ENCODE measurements at regions not wholly inside any gene's neighbourhood (a gene's known extent, or its start where the extent isn't known, plus 50 kb on each side); places are given as distances from the start of the nearest gene placed in this dataset.

DNA sequence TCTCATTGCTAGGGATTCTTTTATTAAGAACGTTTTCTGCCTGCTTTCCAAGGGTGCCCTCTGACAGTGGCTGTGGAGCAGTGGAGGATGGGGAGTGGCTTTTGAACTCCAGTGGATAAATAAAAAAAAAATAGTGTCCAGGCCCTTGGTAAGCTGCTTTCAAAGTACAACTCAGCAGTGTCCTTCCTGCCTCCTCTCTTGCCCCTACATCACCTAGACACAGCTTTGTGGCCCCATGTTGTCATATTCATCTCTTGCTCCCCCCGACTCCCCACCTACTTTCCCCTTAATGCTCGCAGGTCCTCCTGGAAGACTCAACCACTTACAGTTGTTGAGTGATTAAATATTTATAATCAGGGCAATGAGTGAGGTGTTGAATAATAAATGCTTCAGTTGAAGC lies 880.9 kb downstream of the BCL11B start:
- no peak for TF ChIP-seq POLR2A (IDR thresholded peaks at IDR 0.05; ENCODE audit: low read depth)
- no peak for TF ChIP-seq CTCF (IDR thresholded peaks at IDR 0.05)
